ENCODE measurements at regions not wholly inside any gene's neighbourhood (a gene's known extent, or its start where the extent isn't known, plus 50 kb on each side); places are given as distances from the start of the nearest gene placed in this dataset.
A peak's percentile ranks its signal among the peaks of the same experiment; 100 is the strongest.

GRCh38 chr4:149980941-149981340 lies 97.3 kb upstream of the DCLK2 start:
- TF ChIP-seq, protein P1, sequence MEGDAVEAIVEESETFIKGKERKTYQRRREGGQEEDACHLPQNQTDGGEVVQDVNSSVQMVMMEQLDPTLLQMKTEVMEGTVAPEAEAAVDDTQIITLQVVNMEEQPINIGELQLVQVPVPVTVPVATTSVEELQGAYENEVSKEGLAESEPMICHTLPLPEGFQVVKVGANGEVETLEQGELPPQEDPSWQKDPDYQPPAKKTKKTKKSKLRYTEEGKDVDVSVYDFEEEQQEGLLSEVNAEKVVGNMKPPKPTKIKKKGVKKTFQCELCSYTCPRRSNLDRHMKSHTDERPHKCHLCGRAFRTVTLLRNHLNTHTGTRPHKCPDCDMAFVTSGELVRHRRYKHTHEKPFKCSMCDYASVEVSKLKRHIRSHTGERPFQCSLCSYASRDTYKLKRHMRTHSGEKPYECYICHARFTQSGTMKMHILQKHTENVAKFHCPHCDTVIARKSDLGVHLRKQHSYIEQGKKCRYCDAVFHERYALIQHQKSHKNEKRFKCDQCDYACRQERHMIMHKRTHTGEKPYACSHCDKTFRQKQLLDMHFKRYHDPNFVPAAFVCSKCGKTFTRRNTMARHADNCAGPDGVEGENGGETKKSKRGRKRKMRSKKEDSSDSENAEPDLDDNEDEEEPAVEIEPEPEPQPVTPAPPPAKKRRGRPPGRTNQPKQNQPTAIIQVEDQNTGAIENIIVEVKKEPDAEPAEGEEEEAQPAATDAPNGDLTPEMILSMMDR (IDR thresholded peaks at IDR 0.05; ENCODE audit: insufficient read depth, low read length, poor library complexity, severe bottlenecking), result peak; percentile 55
- TF ChIP-seq EZH2phosphoT487 (conservative IDR thresholded peaks at IDR 0.05; ENCODE audit: low read length), result no peak
